H9 (cell line): ENCODE measurements at regions not wholly inside any gene's neighbourhood (a gene's known extent, or its start where the extent isn't known, plus 50 kb on each side); places are given as distances from the start of the nearest gene placed in this dataset.

Experiments used
- DNase-seq: peaks from one replicate; pipeline ENCODE4 v3.0.0-alpha.2; 2017
- H2AFZ ChIP-seq: one replicate; pipeline ENCODE4 v1.6.1; 2013; ENCODE audit warnings: mild to moderate bottlenecking, low read length, control low read depth, moderate library complexity
- H2AK5ac ChIP-seq: 2 replicates; pipeline ENCODE4 v1.6.1; 2013; ENCODE audit warnings: low read length, control low read depth, mixed read lengths; ENCODE audit not compliant: insufficient read length
- H2BK120ac ChIP-seq: one replicate; pipeline ENCODE4 v1.6.1; 2013; ENCODE audit warnings: low read depth, mild to moderate bottlenecking, low read length, control low read depth, inconsistent platforms; ENCODE audit not compliant: poor library complexity, severe bottlenecking
- H2BK12ac ChIP-seq: 2 replicates; pipeline ENCODE4 v1.6.1; 2013; ENCODE audit warnings: low read length, control low read depth, mixed read lengths, low read depth; ENCODE audit not compliant: insufficient read length
- H2BK15ac ChIP-seq: 2 replicates; pipeline ENCODE4 v1.6.1; 2013; ENCODE audit warnings: low read depth, low read length, control low read depth
- H2BK20ac ChIP-seq: one replicate; pipeline ENCODE4 v1.6.1; 2013; ENCODE audit warnings: low read depth, mild to moderate bottlenecking, low read length, control low read depth, inconsistent platforms; ENCODE audit not compliant: poor library complexity, severe bottlenecking
- H2BK5ac ChIP-seq: 2 replicates; pipeline ENCODE4 v1.6.1; 2013; ENCODE audit warnings: low read length, control low read depth, mixed read lengths; ENCODE audit not compliant: insufficient read length
- H3K14ac ChIP-seq: 2 replicates; pipeline ENCODE4 v1.6.1; 2013; ENCODE audit warnings: low read length, control low read depth; ENCODE audit not compliant: insufficient read depth
- H3K18ac ChIP-seq: 2 replicates; pipeline ENCODE4 v1.6.1; 2013; ENCODE audit warnings: low read depth, mild to moderate bottlenecking, mixed read lengths, low read length, control low read depth; ENCODE audit not compliant: insufficient read length
- H3K23ac ChIP-seq: 2 replicates; pipeline ENCODE4 v1.6.1; 2013; ENCODE audit warnings: low read length, control low read depth, mixed read lengths, low read depth; ENCODE audit not compliant: insufficient read length
- H3K23me2 ChIP-seq: 2 replicates; pipeline ENCODE4 v1.6.1; 2013; ENCODE audit warnings: low read depth, mild to moderate bottlenecking, mixed read lengths, low read length, control low read depth; ENCODE audit not compliant: insufficient read length, poor library complexity, severe bottlenecking
- H3K27ac ChIP-seq: 2 replicates; pipeline ENCODE4 v1.5.1; 2013; ENCODE audit warnings: low read length, control low read depth, mixed read lengths, low read depth; ENCODE audit not compliant: insufficient read length
- H3K27me3 ChIP-seq: 2 replicates; pipeline ENCODE4 v1.6.1; 2013; ENCODE audit warnings: low read length, control low read depth, inconsistent platforms; ENCODE audit not compliant: insufficient read depth
- H3K4ac ChIP-seq: 2 replicates; pipeline ENCODE4 v1.6.1; 2013; ENCODE audit warnings: low read depth, mild to moderate bottlenecking, control low read depth, inconsistent platforms, low read length, moderate library complexity
- H3K4me1 ChIP-seq: 2 replicates; pipeline ENCODE4 v1.6.1; 2013; ENCODE audit warnings: low read length, control low read depth, inconsistent platforms; ENCODE audit not compliant: insufficient read depth
- H3K4me2 ChIP-seq: 2 replicates; pipeline ENCODE4 v1.6.1; 2013; ENCODE audit warnings: low read length, control low read depth, mixed read lengths; ENCODE audit not compliant: insufficient read length, insufficient read depth
- H3K56ac ChIP-seq: 2 replicates; pipeline ENCODE4 v1.6.1; 2013; ENCODE audit warnings: low read depth, mild to moderate bottlenecking, mixed read lengths, low read length, control low read depth; ENCODE audit not compliant: insufficient read length
- H3K79me1 ChIP-seq: 2 replicates; pipeline ENCODE4 v1.6.1; 2013; ENCODE audit warnings: low read depth, mild to moderate bottlenecking, moderate library complexity, low read length, control low read depth, inconsistent platforms; ENCODE audit not compliant: insufficient read depth, poor library complexity, severe bottlenecking
- H3K79me2 ChIP-seq: 2 replicates; pipeline ENCODE4 v1.6.1; 2013; ENCODE audit warnings: low read length, control low read depth, inconsistent platforms; ENCODE audit not compliant: insufficient read depth
- H3K9ac ChIP-seq: 2 replicates; pipeline ENCODE4 v1.6.1; 2013; ENCODE audit warnings: low read length, control low read depth, mixed read lengths; ENCODE audit not compliant: insufficient read length; ENCODE audit errors: extremely low read depth
- H3K9me3 ChIP-seq: one replicate; pipeline ENCODE4 v1.6.1; 2013; ENCODE audit warnings: low read depth, low read length, inconsistent platforms; ENCODE audit not compliant: control insufficient read depth
- H3T11ph ChIP-seq: one replicate; pipeline ENCODE4 v1.6.1; 2013; ENCODE audit warnings: mild to moderate bottlenecking, low read length, control low read depth, inconsistent platforms
- H4K20me1 ChIP-seq: one replicate; pipeline ENCODE4 v1.6.1; 2013; ENCODE audit not compliant: control insufficient read depth, insufficient read length, insufficient read depth
- H4K5ac ChIP-seq: 2 replicates; pipeline ENCODE4 v1.6.1; 2013; ENCODE audit warnings: low read depth, mild to moderate bottlenecking, mixed read lengths, low read length, control low read depth; ENCODE audit not compliant: insufficient read length
- H4K8ac ChIP-seq: replicated peaks from 2 replicates; pipeline ENCODE4 v1.6.1; 2013; ENCODE audit warnings: low read length, control low read depth, mixed read lengths, low read depth; ENCODE audit not compliant: insufficient read length
- H4K91ac ChIP-seq: 2 replicates; pipeline ENCODE4 v1.6.1; 2013; ENCODE audit warnings: low read depth, mild to moderate bottlenecking, moderate library complexity, mixed read lengths, low read length, control low read depth; ENCODE audit not compliant: insufficient read length
- H3K27ac Mint-ChIP-seq, 3 experiments: 2 replicates in 2 of 3; 3 replicates in 1 of 3; pipeline ENCODE4 v1.8.0; 2020 to 2021; ENCODE audit warnings: mixed read lengths in 3 of 3, mild to moderate bottlenecking in 1 of 3, moderate library complexity in 1 of 3
- H3K27me3 Mint-ChIP-seq: 2 replicates; pipeline ENCODE4 v1.8.0; 2021; ENCODE audit warnings: low read depth, mild to moderate bottlenecking, moderate library complexity, mixed read lengths
- H3K36me3 Mint-ChIP-seq, 3 experiments: 2 replicates in 2 of 3; 3 replicates in 1 of 3; pipeline ENCODE4 v1.8.0; 2020 to 2021; ENCODE audit warnings: low read depth in 3 of 3, mixed read lengths in 3 of 3; ENCODE audit not compliant: insufficient read depth in 1 of 3
- H3K4me1 Mint-ChIP-seq, 2 experiments: 2 replicates each; pipeline ENCODE4 v1.8.0; 2020; ENCODE audit warnings: mixed read lengths in 2 of 2
- H3K4me3 Mint-ChIP-seq, 2 experiments: 2 replicates in 1 of 2; 3 replicates in 1 of 2; pipeline ENCODE4 v1.8.0; 2020 to 2021; ENCODE audit warnings: mild to moderate bottlenecking in 2 of 2, mixed read lengths in 2 of 2, moderate library complexity in 1 of 2
- H3K9me3 Mint-ChIP-seq, 2 experiments: 2 replicates in 1 of 2; 3 replicates in 1 of 2; pipeline ENCODE4 v1.8.0; 2020; ENCODE audit warnings: mild to moderate bottlenecking in 2 of 2, mixed read lengths in 2 of 2, moderate library complexity in 1 of 2
- CTCF ChIP-seq: fragments of 200-600 bp; sonication (generic); conservative IDR thresholded peaks from 3 replicates; pipeline ENCODE4 v1.8.0; 2021; ENCODE audit warnings: antibody characterized with exemption, mild to moderate bottlenecking
- WGBS: extraction: QIAGEN DNeasy Blood & Tissue Kit; methylation state at CpG from one replicate; pipeline ENCODE4 v1.1.7; 2013; ENCODE audit warnings: missing lambda C conversion rate, low lambda C conversion rate, mixed read lengths; ENCODE audit not compliant: insufficient read length; ENCODE audit errors: extremely low coverage; 5-methylcytosine and 5-hydroxymethylcytosine counted together

- H4K8ac ChIP-seq: no peak overlapping the region
- no peak overlapping the region for H2BK5ac ChIP-seq
- H3K56ac ChIP-seq: no peak overlapping the region
- no peak overlapping the region for H3K18ac ChIP-seq
- H4K91ac ChIP-seq: no peak overlapping the region
- no peak overlapping the region for H3K9ac ChIP-seq
- no peak overlapping the region for H2BK20ac ChIP-seq
- Mint-ChIP-seq H3K36me3 (no peaks in the 10 kb centered on the region), H3K9me3 (no peaks in the 10 kb centered on the region), H3K4me3 (no peak overlapping the region), H3K27ac (no peak overlapping the region), H3K4me1 (peaks cover 2% of the 10 kb centered on the region in 2 experiments), H3K27me3 (no peaks in the 10 kb centered on the region)
- H3K27me3 ChIP-seq: no peaks in the 10 kb centered on the region
- H3K4me1 ChIP-seq: no peaks in the 10 kb centered on the region
- H3K9me3 ChIP-seq: no peaks in the 10 kb centered on the region
- no peak overlapping the region for H2BK15ac ChIP-seq
- no peak overlapping the region for H3T11ph ChIP-seq
- WGBS: no CpG with 5 or more reads among the region's 2 CpGs
- H3K4ac ChIP-seq: no peak overlapping the region
- H3K79me1 ChIP-seq: no peaks in the 10 kb centered on the region
- no peak overlapping the region for H4K5ac ChIP-seq
- H4K20me1 ChIP-seq: no peaks in the 10 kb centered on the region
- no peak for TF ChIP-seq CTCF
- H2AK5ac ChIP-seq: no peak overlapping the region
- no peak overlapping the region for H2BK12ac ChIP-seq
- no peaks in the 10 kb centered on the region for H3K79me2 ChIP-seq
- no peak overlapping the region for H3K4me2 ChIP-seq
- no peak overlapping the region for H3K27ac ChIP-seq
- H2BK120ac ChIP-seq: no peak overlapping the region
- no peak for DNase-seq
- no peaks in the 10 kb centered on the region for H3K23me2 ChIP-seq
- no peak overlapping the region for H3K23ac ChIP-seq
- no peak overlapping the region for H2AFZ ChIP-seq
- H3K14ac ChIP-seq: no peak overlapping the region
These were observed 87.9 kb downstream of the KLF5 start for GRCh38 chr13:73146707-73147106.
